HPDE6-E6E7 (cell line): ENCODE measurements at regions not wholly inside any gene's neighbourhood (a gene's known extent, or its start where the extent isn't known, plus 50 kb on each side); places are given as distances from the start of the nearest gene placed in this dataset.

Source experiments
- DNase-seq: peaks from one replicate; pipeline ENCODE4 v3.0.0; 2011; ENCODE audit warnings: missing footprints; ENCODE audit errors: extremely low spot score

DNA sequence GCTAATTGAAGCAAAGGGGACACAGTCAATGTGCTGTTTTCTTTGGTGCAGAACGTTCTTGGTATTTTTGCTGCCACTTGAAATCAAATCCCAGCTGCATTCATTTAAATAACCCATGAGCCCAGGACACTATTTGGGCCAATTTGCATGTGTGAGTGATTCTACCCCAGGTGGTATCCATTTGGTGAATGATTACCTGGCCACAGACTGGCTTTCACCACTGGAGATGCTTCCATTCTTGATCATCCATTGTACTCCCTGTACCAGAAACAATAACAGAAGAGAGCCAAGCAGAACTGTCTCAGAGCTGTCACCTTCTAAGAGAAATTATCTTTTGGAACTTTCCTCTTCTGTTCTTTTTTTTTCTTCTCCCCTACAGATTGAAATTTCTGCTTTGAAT, 139.7 kb upstream of the RARB start:
- DNase-seq: no peak

DNA sequence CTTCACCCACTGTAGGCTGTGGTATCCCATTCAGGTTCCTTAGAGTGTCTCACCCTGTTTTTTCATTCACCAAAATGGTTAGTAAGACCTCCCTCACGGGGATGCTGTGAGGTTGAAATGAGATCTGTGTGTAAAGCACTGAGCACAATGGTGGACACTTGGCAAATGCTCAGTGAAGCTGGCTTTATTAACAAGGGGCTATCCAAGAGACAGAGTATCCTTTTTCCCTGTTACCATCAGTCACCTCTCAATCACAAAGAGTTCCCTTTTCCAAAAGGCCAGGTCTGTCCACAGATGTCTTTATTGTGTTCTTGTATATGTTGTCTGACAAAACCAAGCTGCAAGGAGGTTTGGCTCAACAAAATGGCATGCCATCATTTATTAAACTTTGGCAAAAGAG, 138.9 kb upstream of the RARB start:
- DNase-seq: no peak

DNA sequence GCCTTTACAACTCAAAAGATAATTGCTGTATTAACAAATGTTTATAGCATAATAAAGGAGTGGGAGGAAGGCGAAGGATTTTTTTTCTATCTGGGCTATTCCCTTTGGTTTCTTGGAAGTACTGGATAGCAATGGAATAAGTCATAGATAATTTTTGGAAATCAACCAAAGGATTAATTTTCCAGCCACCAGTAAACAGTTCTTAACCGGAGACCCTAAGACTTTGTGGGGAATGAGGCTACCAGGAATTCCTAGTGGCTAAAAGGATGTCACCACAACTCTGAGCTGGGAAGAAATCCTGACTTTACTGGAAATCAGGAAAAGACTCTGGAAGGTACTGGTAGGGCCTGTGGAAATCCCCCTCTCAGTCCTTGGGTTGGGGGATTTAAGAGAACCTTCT, 138.4 kb upstream of the RARB start:
- DNase-seq: no peak

DNA sequence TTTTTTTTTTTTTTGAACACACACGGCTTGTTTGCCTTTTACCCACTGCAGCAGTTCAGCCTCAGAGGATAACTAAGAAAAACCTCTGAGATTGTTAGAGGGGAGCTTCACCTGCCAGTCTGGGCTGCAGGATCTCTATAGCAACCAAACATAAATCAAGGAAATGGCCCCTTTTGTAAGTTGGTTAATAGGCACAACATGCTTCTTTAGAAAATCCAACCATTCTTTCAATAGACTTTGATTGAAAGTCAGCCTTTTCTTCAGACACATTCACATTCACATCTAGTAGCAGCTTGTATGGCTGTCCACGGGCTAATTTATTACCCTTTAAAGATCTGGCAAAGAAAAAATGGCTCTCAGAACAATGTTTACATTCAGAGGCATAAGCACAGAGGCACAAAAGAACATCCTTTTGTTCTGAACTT, 136.6 kb upstream of the RARB start:
- no peak for DNase-seq

DNA sequence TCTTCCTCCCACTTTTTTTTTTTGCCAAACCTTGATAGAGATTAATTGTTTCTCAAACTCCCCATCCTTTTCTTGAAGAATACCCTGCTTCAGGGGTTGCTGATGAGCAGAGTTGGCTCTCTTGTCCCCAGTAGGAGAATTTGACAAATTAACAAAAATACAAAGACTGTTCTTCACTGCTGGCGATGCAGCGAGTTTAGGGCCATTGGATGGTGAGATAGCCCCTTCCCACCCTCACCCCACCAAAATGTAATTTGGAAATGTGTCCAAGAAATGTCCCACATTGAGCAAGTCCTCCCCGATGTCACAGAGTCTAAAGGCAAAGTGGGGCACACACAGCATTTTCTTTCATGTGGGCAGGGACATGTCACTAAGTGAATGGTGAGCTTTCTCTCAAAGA, 136.0 kb upstream of the RARB start:
- no peak for DNase-seq

DNA sequence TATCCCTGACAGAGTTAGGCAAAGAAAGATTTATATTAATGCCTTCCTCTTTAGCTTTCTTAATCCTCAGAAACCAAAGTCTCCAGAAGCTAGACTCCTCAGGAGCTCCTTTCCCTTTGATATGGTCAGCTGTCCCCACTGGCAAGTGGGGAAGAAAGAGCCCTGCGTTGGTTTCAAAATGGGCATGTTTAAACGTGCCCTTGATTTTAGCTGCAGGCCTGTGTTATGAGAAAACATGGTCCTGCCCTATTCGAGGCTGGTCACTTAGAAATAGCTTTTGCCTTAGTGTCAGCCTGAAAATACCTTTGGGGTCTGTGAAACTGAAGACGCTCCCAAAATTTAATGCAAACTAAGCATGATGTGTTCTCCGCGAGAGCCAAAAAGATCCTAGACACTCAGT, 135.5 kb upstream of the RARB start:
- DNase-seq: peak; percentile 0

DNA sequence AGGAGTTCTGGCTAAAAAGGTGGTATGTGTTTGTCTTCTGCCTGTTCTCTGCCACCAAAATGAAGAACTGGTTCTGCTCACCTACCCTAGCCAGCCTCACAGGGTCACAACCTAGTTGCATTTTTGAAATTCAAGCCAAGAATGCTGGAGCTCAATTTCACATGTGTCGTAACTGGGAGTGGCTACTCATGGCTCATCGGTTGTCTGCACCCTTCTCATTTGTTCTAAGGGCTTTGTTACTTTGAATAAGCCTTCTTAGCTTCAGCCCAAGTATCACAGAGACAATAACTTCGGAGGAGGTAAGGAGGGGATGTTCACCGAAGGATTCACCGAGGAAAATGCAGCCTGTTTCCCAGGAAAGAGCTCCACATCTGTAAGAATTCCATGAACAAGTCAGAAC, 134.3 kb upstream of the RARB start:
- peak; percentile 0 for DNase-seq

DNA sequence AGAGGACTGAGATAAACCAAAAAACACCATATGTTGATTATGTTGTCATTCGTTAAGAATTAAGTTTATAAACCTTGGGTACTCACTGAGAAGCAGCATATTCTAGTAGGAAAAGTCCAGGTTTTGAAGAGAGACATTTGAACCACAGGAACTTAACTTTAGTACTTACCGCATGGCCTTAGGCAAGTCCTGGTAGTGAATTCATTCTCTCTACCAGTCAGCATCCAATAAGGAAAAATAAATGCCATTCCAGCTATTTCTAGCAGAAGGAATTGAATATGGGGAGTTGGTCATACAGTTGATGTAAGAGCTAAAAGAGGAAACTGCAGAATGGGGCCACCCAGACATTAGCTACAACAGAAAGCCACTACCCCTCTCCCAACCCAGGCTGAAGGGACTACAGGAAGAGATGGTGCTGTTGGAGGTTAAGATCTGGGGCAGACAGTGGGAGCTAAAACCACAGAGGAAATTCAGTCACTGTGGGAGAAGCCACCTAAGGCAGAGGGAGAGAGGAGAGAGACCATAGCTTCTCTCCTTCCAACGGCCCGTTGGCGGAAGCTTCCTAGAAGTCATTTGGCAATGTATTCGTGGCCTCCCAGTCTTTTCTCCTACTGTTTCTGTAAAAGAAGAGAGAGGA, 133.8 kb upstream of the RARB start:
- no peak for DNase-seq

DNA sequence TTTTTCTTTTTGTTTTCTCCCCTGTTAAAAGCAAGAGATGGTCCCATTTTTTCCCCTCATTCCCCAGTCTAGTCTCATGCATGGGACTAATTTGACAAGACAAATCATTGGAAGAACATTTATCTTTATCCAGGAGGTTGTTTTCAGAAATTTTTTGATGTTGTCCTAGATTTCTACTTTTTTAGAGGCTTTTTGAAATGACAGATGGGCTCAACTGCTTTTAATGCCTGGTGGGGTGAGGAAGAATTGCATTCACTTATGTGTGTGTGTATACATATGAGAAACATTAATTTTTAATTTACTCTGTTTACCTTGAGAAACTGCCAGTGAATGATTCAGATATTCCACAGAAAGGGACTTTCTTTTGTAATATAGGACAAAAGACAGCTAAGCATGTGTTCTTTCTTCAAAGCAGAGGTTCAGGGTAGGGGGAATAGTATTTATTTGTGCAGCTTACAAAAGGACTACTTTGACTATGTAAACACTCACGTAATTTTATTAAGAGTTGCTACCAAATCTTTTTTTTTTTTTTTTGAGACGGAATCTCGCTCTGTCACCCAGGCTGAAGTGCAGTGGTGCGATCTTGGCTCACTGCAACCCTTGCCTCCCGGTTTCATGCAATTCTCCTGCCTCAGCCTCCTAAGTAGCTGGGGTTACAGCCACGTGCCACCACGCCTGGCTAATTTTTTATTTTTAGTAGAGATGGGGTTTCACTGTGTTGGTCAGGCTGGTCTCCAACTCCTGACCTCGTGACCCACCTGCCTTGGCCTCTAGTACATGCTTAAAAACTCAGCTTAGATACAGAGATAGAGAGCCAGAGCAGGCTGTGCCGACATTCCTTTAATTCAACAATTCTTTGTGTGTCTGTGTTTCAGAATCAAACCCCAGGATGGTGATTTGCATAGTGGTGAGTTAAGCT, 130.1 kb upstream of the RARB start:
- DNase-seq: no peak

DNA sequence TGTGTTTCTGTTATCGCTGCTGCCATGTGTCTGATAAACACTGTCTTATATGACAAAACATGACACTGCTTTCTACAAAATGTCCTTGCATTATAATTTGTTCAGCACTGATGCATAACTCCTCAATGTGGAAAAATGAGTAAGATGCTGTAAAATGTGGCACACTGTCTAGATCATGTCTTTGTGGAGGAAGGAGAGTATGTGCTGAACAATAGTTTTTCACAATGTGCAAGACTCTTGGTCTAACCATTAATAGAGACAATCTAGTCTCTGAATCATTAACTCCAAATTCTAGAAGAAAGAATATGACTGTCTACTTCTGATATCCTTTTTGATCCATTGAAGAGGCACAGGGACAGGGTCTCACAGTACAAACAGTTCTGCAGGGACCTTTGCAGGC, 127.9 kb upstream of the RARB start:
- no peak for DNase-seq

DNA sequence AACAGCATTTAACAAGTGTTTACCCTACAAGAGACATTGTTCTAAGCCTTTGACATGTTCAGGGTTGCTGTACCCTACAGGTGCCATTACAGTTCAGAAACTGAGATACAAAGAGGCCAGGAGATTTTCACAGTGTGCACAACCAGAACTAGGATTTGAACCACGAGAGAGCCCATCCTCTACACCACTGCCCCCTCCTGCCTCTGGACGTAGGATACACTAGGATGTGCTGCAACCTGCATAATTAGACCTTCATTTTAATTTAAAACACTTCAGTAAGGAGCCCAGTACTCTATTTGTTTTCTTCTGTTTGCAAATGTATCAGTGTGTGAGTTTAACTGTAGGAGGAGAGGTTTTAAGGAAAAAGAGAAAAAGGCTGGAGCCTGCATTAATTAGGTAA, 123.1 kb upstream of the RARB start:
- no peak for DNase-seq

DNA sequence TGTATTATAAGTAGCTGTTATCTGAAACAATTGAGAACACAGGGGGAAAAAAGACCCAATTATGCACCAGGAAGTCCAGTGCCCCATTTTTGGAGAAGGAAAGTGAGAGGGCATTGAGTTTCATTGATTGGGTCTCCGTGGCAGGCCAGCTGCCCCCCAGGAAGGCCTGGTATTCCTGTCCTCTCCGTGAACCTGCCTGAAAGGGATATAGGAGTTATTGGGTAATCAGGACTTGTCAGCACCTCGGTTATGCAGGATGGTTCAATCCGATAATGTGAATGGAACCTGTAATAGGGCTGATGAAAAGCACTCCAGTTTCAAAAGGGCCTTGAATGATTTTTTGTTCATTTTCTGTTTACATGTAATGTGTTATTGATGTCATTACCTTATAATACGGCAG, 122.0 kb upstream of the RARB start:
- no peak for DNase-seq

DNA sequence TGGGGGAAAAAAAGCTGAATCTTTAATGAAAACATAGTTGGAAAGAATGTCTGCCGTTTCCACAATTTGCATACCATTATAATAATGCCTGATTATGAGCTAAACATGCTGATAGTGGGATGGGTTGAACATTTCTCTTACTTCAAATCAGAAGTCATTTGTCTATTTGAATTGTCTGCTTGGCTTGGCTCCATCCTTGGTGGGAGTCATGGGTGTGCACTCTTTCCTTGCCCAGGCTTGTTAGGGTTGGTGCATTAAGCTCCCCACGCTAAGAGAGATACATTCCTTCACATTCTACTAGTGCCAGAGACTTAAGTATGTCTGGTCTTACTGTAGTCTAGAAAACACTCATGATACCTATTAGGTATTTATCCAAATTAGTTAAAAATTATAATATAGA, 121.4 kb upstream of the RARB start:
- no peak for DNase-seq

DNA sequence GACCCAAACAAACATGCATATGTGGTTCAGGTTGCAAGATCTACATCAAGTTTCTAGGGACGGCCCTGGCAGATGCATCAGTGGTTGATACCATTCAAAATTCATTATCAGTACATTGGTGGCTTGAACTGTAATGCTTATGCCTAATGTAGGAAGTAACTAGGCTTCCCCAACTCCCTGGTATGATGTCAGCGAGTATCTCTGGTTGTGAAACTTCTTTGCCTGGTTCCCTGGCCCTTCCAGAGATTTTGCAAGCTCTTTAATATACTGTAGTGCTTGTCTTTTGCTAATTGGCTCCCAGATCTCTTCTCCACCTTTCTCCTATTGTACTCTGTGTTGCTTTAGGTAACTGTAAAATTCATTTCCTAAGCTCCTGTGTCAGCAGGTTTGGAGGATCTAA, 114.8 kb upstream of the RARB start:
- DNase-seq: no peak

DNA sequence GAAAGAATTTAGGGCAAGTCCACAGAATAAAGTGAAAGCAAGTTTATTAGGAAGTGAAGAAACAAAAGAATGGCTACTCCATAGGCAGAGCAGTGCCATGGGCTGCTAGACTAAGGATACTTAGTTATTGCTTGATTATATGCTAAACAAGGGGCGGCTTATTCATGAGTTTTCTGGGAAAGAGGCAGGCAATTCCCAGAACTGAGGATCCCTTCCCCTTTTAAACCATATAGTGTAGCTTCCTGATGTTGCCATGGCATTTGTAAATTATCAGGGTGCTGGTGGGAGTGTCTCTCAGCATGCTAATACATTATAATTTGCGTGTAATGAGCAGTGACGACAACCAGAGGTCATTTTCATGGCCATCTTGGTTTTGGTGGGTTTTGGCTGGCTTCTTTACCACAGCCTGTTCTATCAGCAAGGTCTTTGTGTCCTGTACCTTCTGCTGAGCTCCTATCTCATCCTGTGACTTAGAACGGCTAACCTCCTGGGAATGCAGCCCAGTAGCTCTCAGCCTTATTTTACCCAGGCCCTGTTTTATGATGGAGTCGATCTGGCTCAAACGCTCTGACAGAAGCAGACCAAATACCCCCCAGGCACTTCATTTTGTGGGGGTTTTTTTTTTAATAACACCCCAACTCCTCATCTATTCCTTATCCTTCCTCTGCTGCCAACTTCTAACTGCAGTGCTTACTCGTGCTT, 103.0 kb upstream of the RARB start:
- DNase-seq: no peak

DNA sequence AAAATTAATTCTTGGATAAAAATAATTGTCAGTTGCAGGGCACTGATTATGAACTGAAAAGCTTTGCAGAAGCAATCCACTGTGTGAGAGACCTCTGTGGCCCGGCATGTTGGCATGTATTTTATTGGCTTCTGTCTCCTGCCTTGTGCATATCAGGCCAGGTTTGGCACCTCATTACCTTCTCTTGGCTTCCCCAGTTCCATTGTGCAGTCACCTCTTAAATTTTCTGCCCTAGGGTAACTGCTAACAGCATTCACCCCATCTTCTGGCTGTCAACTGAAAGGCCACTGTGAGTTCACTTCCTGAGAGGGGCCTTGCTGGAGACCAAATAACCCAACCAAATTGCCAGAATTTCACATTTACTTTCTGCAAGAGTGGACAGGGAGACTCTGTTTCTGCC, 92.7 kb upstream of the RARB start:
- no peak for DNase-seq

DNA sequence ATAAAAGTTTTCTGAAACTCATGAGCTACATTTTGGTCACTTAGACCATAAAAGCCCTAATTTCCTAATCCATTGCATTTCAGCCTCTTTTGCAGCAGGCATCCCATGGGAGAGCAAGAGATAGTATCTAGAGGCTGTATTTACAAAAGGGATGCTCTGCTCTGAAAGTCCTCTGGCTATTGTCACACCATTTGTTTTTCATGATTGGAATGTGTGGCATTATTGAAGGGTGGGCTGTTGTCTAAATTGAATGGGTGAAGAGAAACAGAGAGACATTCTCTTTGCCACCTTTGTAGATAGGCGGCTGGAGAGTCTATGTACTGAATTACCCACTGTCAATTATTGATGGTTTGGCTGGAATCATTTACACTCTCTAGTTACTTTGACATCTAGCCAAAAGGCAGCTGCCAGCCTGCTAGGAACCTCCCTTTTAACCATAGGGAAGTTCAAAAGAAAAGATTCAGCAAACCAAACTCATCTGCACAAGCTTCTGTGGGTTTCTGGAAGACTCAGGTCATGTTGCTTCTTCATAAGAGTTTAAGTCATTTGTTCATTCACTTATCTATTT, 89.8 kb upstream of the RARB start:
- DNase-seq: no peak

DNA sequence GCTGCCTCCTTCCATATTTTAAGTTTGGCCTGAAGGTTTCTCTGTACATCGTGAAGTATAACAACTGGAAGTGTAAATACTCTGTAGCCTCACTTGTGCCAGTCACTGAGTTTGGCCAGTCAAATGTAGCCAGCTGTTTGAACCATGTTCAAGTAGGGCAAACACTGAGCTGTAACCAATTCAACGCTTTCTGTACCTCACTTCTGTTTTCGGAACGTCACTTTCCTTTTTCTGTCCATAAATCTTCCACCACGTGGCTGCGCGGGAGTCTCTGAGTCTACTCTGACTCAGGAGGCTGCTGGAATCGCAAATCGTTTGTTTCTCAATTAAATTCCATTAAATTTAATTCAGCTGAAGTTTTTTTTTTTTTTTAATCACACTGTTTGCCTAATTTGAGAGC, 88.8 kb upstream of the RARB start:
- no peak for DNase-seq

DNA sequence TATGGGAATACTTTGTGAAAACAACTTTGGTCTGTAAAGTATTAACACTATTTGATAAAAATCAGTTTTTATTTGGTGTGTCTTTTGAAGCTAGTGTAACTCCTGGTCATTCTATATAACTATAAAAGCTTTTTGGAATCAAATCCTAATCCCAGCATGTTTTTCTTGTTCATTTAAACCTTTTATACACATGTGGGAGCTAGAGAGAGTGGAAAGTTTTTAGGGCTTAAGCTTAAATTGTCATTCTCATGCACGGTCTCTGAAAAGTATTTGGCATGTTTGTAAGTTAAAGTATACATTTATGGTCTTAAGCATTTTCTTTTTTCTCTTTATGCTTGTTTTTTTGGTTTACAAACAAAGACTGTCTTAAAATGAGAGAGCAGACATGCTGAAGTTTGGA, 83.4 kb upstream of the RARB start:
- no peak for DNase-seq

DNA sequence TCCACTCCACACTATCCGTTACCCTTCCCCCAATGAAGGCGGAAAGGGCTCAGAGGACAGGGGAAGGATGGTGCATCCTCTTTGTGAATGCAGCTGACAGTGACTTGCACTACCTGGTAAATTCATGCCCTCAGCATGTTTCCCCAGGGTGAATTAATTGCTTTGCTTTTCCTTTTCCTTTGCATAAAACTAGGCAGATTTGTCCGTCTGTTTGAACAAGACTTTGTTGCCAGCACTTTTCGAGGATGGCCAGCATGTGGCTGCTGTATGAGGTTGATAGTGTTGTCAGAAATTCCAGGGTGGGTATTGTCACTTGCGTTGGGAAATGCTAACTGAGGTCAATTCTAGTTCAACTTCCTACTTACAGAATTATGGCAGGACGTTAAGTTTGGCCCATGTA, 79.0 kb upstream of the RARB start:
- no peak for DNase-seq

DNA sequence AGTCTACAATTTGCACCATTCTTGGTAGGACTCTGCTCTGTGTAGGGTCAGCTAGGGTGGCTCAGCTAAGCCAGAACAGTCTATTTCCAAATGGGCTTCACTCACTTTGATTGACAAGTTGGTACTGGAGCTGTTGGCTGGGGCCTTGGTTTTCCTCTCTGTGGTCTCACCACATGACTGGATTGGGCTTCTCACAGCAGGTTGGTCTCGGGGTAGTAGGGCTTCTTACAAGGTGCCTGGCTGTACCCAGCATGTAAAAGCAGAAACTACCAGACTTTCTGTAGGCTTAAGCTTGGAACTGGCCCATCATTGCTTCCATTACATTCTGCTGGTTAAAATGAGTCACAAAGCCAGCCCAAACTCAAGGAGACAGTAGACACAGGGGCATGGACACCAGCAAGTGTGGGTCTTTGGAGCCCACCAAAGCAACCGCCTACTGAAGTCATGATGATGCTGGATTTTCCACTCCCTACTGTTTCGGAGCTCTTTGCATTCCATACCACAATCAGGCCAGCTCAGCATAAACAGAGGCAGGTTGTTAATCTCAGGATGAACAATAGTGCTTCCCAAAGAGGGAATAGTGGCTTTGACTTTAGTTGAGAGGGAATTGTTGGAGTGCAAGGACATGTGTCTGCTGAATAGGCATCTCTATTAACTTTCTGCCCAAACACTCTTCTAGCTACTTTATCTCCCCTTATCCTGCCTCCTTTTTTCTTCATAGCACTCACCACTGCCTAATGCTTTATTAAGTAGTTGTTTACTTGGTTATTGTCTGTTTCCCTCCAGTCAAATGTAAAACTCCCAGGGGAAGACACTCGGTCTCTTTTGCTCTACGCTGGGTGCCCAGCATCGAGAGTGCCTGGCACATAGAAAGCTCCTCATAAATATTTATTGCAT, 78.0 kb upstream of the RARB start:
- no peak for DNase-seq

DNA sequence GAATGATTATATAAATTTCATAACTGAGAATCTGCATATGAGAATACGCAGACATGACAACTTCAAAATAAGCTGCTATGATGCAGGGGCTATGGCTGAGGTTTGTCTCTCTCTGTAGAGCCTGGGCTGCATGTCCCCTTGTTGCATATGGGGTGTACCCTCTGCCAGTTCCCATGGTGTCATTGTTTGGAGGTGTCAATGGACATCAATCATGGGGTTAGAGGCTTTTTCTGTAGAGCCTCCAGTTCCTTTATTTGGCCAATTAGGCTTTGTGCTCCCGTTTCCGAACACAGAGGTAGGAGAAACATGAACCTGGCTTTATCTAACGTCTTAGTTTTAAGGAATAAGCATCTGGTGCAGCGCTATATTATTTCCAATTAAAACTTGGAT, 77.3 kb upstream of the RARB start:
- DNase-seq: no peak
